NB4 (cell line): ENCODE measurements at regions not wholly inside any gene's neighbourhood (a gene's known extent, or its start where the extent isn't known, plus 50 kb on each side); places are given as distances from the start of the nearest gene placed in this dataset.
A peak's percentile ranks its signal among the peaks of the same experiment; 100 is the strongest.

Source experiments
- DNase-seq: peaks from one replicate; pipeline ENCODE4 v3.0.0; 2010; ENCODE audit warnings: low read depth
- H3K4me3 ChIP-seq: one replicate; pipeline ENCODE4 v1.5.1; 2011; ENCODE audit warnings: mild to moderate bottlenecking, low read depth, low read length, moderate library complexity
- CTCF ChIP-seq: IDR thresholded peaks from one replicate; pipeline ENCODE4 v1.5.1; 2012; ENCODE audit warnings: low read depth, low read length
- MAX ChIP-seq: IDR thresholded peaks from 2 replicates; pipeline ENCODE4 v1.6.1; 2011; ENCODE audit warnings: low read depth, low read length
- MYC ChIP-seq: IDR thresholded peaks from 2 replicates; pipeline ENCODE4 v1.6.1; 2011; ENCODE audit warnings: low read depth, low read length
- POLR2A ChIP-seq: IDR thresholded peaks from 2 replicates; pipeline ENCODE4 v1.6.1; 2011; ENCODE audit warnings: mild to moderate bottlenecking; ENCODE audit not compliant: insufficient read length; ENCODE audit errors: extremely low read depth

GRCh38 chr16:51045794-51046193 lies 105.3 kb downstream of the SALL1 start:
- no peak overlapping the region for H3K4me3 ChIP-seq
- no peak for DNase-seq
- TF ChIP-seq CTCF (no peak), MYC (no peak), MAX (no peak), POLR2A (no peak)

GRCh38 chr16:51045186-51045585 lies 105.9 kb downstream of the SALL1 start:
- no peak overlapping the region for H3K4me3 ChIP-seq
- TF ChIP-seq POLR2A (no peak), CTCF (no peak), MAX (no peak), MYC (no peak)
- peak; percentile 52 for DNase-seq

GRCh38 chr16:51041546-51041945 lies 109.5 kb downstream of the SALL1 start:
- no peak for DNase-seq
- TF ChIP-seq CTCF (no peak), MAX (no peak), POLR2A (no peak), MYC (no peak)
- no peak overlapping the region for H3K4me3 ChIP-seq

GRCh38 chr16:51040637-51041036 lies 110.4 kb downstream of the SALL1 start:
- DNase-seq = no peak
- TF ChIP-seq POLR2A = no peak
- no peak for TF ChIP-seq MYC
- no peak for TF ChIP-seq CTCF
- TF ChIP-seq MAX = no peak
- H3K4me3 ChIP-seq = no peak overlapping the region

GRCh38 chr16:51039638-51040331 lies 111.3 kb downstream of the SALL1 start:
- TF ChIP-seq MAX (no peak), CTCF (no peak), MYC (no peak), POLR2A (no peak)
- DNase-seq = no peak
- no peak overlapping the region for H3K4me3 ChIP-seq

GRCh38 chr16:51035711-51036110 lies 115.4 kb downstream of the SALL1 start:
- peak; percentile 84 for DNase-seq
- no peak overlapping the region for H3K4me3 ChIP-seq
- TF ChIP-seq MAX = no peak; the same call in 1 of the 2 replicates
- no peak for TF ChIP-seq POLR2A
- no peak for TF ChIP-seq MYC
- TF ChIP-seq CTCF = no peak
